NCI-H774 (cell line): ENCODE measurements at regions not wholly inside any gene's neighbourhood (a gene's known extent, or its start where the extent isn't known, plus 50 kb on each side); places are given as distances from the start of the nearest gene placed in this dataset.
"Not testable (repeated sequence)": the region's sequence is repeated elsewhere in the genome, so short reads cannot be mapped to it uniquely, and the experiment has no call there.

ENCODE experiments used
- DNase-seq: peaks from one replicate; lab custom pipeline; 2025; lab: John Stamatoyannopoulos, UW

GRCh38 chr3:70631716-70632307 is 319.4 kb upstream of the MDFIC2 start:
- no peak for DNase-seq

DNA sequence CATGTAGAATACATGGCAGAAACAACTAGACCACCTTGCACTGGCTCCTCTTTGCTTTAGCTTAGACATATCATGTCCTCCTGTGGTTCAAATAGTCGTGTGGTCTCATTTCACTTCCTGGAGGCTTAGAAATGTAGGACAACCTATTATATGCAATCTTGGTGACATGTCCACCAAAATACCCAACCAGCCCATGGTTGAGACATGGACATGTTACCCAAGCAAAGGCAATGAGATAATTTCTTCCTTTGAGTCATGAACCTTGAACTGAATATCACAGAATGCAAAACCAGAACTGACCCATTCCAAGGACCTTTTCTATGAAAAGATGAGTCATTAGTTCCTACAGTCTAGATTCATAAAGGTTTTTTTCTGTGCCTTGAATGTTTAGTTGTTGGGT is 309.0 kb upstream of the MDFIC2 start:
- DNase-seq = no peak

DNA sequence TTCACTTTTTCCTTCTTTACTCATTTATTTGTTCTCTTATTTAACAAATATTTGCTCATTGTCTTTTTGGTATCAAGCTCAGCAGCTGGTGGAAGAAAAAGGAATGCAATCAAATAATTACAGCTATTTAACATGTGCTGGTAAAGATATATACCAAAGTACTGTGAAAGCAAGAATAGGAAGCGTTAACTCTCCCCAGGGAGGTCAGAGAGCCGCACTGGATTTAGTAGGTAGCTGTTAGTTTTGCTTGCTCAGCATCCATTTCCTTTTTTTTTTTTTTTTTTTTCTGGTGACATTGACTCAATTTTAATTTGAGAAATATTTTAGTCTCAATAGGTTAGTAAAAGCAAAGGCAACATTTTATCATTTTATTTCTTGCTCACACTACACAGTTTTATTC is 308.5 kb upstream of the MDFIC2 start:
- DNase-seq = no peak

DNA sequence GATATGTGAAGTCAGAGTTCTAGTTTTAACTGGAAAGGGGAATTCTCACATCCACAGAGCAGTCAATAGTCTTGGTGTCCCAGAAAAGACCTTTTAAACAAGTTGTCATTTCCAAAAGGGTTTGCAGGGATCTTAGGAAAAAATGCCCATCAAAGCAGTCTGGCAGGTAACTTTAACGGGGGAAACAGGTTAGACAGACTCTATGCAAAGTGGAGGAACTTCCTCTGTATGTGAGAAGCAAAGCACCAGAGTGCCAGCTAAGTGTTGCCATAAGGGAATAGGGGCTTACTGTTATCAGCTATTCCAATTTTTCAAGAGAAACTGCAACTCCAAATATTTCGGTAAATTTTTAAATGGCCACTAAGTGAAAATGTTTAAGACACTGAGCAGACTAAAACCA is 307.9 kb upstream of the MDFIC2 start:
- no peak for DNase-seq

DNA sequence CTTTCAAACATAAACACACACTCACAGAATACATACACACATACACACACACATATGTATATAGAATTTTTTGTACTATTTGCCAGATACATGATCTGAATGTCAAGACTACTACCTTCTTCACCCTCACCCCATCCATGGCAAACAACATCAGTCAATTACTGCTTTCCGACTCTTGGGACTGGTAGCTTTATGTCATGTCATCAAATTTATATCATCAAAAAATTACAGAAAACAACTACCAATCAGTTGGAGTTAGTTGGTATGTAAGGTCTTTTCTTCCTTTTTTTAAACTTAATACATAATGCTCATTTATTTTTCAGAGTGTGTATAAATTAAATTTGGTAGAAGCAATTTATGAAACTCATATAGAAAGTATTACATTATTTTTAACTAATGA is 305.7 kb upstream of the MDFIC2 start:
- DNase-seq = no peak

GRCh38 chr3:70617349-70617748 is 304.9 kb upstream of the MDFIC2 start:
- not testable (repeated sequence) for DNase-seq

DNA sequence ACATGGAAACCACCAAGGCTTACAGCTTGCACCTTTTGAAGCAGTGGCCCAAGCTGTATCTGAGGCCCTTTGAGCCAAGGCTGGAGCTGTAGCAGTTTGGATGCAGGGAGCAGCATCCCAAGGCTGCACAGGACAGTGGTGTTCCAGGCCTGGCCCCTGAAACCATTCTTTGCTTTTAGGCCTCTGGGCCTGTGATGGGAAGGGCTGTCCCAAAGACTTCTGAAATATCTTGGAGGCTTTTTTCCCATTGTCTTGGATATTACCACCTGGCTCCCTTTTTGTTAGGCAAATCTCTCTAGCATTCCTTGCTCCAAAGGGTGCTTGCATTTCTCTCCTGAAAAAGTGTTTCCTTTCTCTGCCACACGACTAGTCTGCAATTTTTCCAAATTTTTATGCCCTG is 302.8 kb upstream of the MDFIC2 start:
- no peak for DNase-seq

DNA sequence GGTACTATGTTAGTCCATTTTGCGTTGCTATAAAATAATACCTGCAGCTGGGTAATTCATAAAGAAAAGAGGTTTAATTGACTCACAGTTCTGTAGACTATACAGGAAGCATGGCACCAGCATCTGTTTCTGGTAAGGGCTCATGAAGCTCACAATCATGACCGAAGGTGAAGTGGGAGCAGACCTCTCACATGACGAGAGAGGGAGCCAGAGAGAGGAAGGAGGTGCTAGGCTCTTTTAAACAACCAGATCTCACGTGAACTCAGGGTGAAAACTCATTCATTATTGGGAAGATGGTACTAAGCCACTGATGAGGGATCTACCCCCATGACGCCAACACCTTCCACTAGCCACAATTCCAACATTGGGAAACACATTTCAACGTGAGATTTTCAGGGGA is 301.7 kb upstream of the MDFIC2 start:
- DNase-seq = no peak

DNA sequence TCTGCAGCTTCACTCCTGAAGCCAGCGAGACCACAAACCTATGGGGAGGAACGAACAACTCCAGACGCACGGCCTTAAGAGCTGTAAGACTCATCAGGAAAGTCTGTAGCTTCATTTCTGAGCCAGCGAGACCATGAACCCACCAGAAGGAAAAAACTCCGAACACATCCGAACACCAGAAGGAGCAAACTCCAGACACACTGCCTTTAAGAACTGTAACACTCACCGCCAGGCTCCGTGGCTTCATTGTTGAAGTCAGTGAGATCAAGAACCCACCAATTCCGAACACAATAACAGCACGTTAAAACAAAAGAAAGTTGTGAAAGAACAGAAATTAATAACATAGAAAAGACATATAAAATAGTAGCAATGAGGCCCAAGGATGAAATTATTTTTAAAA is 300.5 kb upstream of the MDFIC2 start:
- no peak for DNase-seq

DNA sequence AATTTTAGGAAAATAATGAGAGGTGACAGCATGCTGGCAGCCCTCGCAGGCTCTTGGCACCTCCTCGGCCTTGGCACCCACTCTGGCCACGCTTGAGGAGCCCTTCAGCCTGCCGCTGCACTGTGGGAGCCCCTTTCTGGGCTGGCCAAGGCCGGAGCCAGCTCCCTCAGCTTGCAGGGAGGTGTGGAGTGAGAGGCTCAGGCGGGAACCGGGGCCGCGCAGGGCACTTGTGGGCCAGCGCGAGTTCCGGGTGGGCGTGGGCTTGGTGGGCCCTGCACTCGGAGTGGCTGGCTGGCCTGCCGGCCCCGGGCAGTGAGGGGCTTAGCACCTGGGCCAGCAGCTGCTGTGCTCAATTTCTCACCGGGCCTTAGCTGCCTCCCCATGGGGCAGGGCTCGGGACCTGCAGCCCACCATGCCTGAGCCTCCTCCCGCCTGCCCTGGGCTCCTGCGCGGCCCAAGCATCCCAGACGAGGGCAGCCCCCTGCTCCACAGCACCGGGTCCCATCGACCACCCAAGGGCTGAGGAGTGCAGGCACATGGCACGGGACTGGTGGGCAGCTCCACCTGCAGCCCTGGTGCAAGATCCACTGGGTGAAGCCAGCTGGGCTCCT is 299.3 kb upstream of the MDFIC2 start:
- not testable (repeated sequence) for DNase-seq

- no peak for DNase-seq
Observed at GRCh38 chr3:70608434-70608833, 296.0 kb upstream of the MDFIC2 start.

DNA sequence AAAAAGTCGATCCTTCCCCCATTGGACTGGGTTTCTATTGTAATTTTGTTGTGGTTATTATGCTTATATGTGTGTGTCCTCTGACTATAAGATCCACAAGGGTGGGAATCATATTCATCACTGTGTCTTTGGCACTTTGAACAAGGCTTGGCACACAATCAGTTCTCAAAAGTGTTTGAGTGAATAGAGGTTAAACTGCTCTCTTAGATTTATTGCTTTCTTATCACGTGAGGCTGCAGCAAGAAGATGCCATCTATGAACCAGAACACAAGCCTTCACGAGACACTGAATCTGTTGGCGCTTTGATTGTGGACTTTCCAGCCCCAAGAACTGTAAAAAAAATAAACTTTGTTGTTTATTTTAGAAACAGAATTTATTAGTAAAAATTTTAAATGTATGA is 295.0 kb upstream of the MDFIC2 start:
- DNase-seq = no peak

DNA sequence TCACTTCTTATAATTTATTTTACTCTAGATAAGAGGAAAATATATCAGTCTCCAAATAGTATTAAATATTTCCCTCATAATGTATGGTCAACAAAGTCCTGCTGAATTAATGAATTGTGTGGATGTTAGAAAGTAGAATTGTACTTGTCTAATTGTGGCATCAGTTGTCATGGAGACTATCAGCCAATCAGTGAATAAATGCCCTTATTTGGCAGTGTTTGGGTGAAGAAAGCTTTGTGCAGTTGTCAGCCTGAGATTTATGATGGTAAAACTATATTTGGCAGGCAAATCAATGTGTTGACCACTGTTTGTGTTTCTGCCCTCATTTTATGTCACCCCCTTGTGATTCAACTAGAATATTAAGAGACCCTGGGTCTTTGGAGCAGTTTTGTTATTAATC is 293.6 kb upstream of the MDFIC2 start:
- DNase-seq = no peak

- no peak for DNase-seq
Observed at GRCh38 chr3:70603103-70603502, 290.7 kb upstream of the MDFIC2 start.

DNA sequence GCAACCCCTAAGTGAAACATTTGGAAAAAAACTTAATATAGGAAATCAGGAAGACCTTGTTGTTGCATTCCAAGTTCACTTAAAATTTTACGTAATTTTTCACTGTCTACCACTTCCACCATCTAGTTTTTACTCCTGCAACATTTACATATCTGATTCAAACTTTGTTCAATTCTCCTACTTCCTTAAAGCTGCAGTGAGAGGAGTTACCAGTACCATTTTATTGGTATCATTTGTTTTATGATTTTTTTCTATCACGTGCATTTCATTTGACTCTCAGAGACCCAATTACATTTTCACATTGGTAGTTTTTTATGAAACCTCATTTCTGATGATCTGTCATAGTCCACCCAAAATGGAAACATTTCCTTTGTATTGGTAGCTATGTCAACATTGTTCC is 284.9 kb upstream of the MDFIC2 start:
- DNase-seq = no peak

DNA sequence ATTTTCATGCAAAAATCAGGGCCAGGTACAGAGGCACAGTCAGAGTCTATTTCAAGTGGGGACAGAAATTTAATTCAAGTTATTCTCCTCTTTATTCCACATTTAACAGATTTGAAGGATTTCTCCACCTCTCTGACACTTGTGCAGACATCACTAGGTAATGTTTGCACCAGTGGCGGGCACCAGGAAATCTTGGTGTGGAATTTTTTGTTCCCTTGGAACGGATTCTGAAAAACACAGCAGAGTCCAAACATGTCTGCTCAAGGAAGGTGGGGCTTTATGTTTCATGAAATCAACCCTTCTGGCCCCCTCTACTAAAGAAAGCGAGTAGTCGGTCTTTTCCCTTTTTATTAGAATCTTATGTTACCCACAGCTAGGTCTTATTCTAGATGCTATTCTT is 271.2 kb upstream of the MDFIC2 start:
- DNase-seq = no peak

GRCh38 chr3:70582803-70583202 is 270.4 kb upstream of the MDFIC2 start:
- DNase-seq = no peak

GRCh38 chr3:70580021-70580420 is 267.6 kb upstream of the MDFIC2 start:
- no peak for DNase-seq

GRCh38 chr3:70571696-70572095 is 259.3 kb upstream of the MDFIC2 start:
- no peak for DNase-seq

GRCh38 chr3:70570584-70570983 is 258.1 kb upstream of the MDFIC2 start:
- DNase-seq = no peak

DNA sequence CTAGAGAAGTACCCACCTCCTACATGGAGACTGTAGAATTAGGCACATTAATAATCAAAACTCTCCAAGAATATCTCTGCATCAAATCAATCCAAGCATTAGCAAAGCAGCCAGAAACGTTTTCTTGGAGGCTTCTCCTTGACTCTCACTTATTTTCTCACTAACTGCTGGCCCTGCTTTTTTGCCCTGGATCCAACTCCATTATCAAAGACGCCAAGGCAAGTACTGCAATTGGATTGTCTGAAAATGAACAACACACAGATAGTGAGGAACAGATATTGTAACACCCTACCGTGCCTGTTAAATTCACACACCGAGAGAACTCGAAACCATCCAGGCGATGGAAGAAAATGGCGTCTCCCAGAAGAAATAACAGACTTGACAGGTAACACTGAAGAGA is 256.2 kb upstream of the MDFIC2 start:
- DNase-seq = no peak

GRCh38 chr3:70565861-70566260 is 253.4 kb upstream of the MDFIC2 start:
- DNase-seq = no peak

DNA sequence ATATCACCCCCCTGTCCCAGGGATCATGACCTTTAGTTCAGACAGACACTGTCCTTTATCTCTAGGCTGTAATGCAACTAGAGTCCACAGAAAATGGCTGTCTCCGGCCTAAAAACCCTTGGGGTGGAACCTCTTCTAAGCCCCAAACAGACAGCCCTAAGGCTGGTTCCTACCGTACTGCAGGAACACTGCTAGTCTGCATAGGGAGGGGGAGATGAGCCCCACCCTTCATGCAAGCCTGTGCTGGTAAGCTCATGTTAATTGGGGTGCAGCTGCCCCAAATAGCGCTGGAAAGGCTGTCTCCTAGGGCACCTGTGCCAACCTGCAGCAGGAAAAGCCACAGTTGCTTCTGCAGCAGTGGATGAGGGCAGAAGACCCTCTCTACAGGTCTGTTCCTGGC is 252.1 kb upstream of the MDFIC2 start:
- no peak for DNase-seq

GRCh38 chr3:70561796-70562195 is 249.4 kb upstream of the MDFIC2 start:
- no peak for DNase-seq
